Naive B cell (primary cell): ENCODE measurements at regions not wholly inside any gene's neighbourhood (a gene's known extent, or its start where the extent isn't known, plus 50 kb on each side); places are given as distances from the start of the nearest gene placed in this dataset.

Experiments used
- ATAC-seq, 2 donors: fragments of 150-1000 bp; cut with Tn5 transposase; 2 replicates each; pipeline ENCODE4 v1.10.0; 2021; ENCODE audit warnings: low read depth in 2 of 2, mild to moderate bottlenecking in 2 of 2, moderate library complexity in 2 of 2
- DNase-seq: peaks from one replicate; pipeline ENCODE4 v3.0.0; 2022
- H3K27ac Mint-ChIP-seq, 6 donors: one replicate each; pipeline ENCODE4 v1.8.0; 2020 to 2022; ENCODE audit warnings: mild to moderate bottlenecking in 6 of 6, mixed read lengths in 6 of 6, moderate library complexity in 5 of 6, inconsistent platforms in 2 of 6
- H3K27me3 Mint-ChIP-seq, 3 donors: one replicate each; pipeline ENCODE4 v1.8.0; 2021 to 2022; ENCODE audit warnings: mixed read lengths in 3 of 3, mild to moderate bottlenecking in 1 of 3
- H3K36me3 Mint-ChIP-seq, 2 donors: one replicate each; pipeline ENCODE4 v1.8.0; 2020 to 2022; ENCODE audit warnings: mixed read lengths in 2 of 2, inconsistent platforms in 1 of 2, mild to moderate bottlenecking in 1 of 2
- H3K4me1 Mint-ChIP-seq, 3 donors: one replicate each; pipeline ENCODE4 v1.8.0; 2020 to 2022; ENCODE audit warnings: mixed read lengths in 3 of 3, inconsistent platforms in 1 of 3, mild to moderate bottlenecking in 1 of 3, moderate library complexity in 1 of 3
- H3K4me3 Mint-ChIP-seq, 8 donors: one replicate each; pipeline ENCODE4 v1.8.0; 2020 to 2022; ENCODE audit warnings: mild to moderate bottlenecking in 8 of 8, mixed read lengths in 8 of 8, moderate library complexity in 8 of 8, inconsistent platforms in 2 of 8
- H3K9me3 Mint-ChIP-seq, 7 donors: one replicate each; pipeline ENCODE4 v1.8.0; 2020 to 2022; ENCODE audit warnings: mixed read lengths in 7 of 7, mild to moderate bottlenecking in 5 of 7, inconsistent platforms in 2 of 7, moderate library complexity in 1 of 7

- no peaks in the 10 kb centered on the region for H3K27me3 Mint-ChIP-seq
- H3K4me1 Mint-ChIP-seq = no peaks in the 10 kb centered on the region
- peaks cover 0 to 17% (median 2%) of the 10 kb centered on the region in 7 donors for H3K9me3 Mint-ChIP-seq
- H3K27ac Mint-ChIP-seq = no peak overlapping the region
- DNase-seq (no peak), ATAC-seq (no peak)
- no peaks in the 10 kb centered on the region for H3K36me3 Mint-ChIP-seq
- H3K4me3 Mint-ChIP-seq = no peak overlapping the region
These were observed 106.6 kb upstream of the PCDH18 start for GRCh38 chr4:137638934-137639333.

DNA sequence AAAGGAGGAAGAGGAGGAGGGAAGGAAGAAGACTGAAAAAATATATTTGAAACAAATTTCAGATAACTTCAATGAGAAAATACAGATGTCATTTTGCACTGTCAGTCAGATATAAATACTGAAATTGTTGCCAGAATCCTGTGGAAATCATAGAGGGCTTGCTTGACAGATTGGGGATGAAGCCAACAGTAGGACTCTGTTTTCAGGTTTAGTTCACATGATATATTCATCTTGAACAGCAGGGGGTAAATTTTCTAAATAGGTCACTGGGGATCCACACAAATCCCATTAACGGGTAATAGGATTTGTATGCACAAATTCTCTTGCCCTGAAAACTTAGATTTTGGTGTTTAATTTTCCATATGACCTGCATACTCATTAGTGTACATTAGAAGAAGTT, 103.3 kb upstream of the PCDH18 start:
- H3K4me1 Mint-ChIP-seq = no peaks in the 10 kb centered on the region
- H3K4me3 Mint-ChIP-seq = no peak overlapping the region
- ATAC-seq (no peak), DNase-seq (no peak)
- no peaks in the 10 kb centered on the region for H3K36me3 Mint-ChIP-seq
- H3K27ac Mint-ChIP-seq = no peak overlapping the region
- H3K9me3 Mint-ChIP-seq = peaks cover 0 to 17% (median 0%) of the 10 kb centered on the region in 7 donors
- no peaks in the 10 kb centered on the region for H3K27me3 Mint-ChIP-seq

DNA sequence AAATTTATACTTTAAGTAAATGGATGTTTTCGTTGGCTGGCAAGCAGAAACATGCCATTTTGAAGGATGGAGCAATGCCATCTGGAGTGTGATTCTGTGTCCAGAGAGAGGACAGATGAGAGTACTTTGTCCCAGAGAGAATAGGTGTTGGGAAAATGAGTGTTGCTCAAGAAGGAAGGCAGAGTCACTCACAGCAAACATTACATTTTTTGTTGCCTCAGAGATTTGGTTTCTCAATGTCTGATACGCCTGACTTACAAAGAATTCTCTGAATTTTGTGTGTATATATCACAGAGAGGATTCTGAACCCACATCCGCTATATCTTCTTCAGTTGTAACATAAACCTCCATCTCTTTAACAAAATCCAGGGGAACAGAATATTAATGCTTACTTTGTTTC, 102.8 kb upstream of the PCDH18 start:
- Mint-ChIP-seq H3K27me3 (no peaks in the 10 kb centered on the region), H3K4me1 (no peaks in the 10 kb centered on the region), H3K4me3 (no peak overlapping the region), H3K9me3 (peaks cover 0 to 17% (median 0%) of the 10 kb centered on the region in 7 donors), H3K27ac (no peak overlapping the region), H3K36me3 (no peaks in the 10 kb centered on the region)
- DNase-seq (no peak), ATAC-seq (no peak)

DNA sequence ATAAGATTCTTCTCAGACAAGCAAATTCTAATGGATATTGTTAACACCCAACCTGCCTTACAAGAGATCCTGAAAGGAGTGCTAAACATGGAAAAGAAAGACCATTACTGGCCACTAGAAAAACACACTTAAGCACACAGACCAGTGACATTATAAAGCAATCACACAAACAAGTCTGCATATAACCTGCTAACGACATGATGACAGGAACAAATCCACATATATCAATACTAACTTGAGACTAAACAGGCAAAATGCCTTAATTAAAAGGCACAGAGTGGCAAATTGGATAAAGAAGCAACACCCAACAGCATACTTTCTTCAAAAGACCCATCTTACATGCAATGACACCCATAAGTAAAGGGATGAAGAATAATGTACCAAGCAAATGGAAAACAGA, 100.5 kb upstream of the PCDH18 start:
- H3K9me3 Mint-ChIP-seq = peaks cover 0 to 9% (median 0%) of the 10 kb centered on the region in 7 donors
- H3K27ac Mint-ChIP-seq = no peak overlapping the region
- ATAC-seq (no peak), DNase-seq (no peak)
- H3K27me3 Mint-ChIP-seq = no peaks in the 10 kb centered on the region
- no peaks in the 10 kb centered on the region for H3K4me1 Mint-ChIP-seq
- H3K4me3 Mint-ChIP-seq = no peak overlapping the region
- H3K36me3 Mint-ChIP-seq = no peaks in the 10 kb centered on the region

DNA sequence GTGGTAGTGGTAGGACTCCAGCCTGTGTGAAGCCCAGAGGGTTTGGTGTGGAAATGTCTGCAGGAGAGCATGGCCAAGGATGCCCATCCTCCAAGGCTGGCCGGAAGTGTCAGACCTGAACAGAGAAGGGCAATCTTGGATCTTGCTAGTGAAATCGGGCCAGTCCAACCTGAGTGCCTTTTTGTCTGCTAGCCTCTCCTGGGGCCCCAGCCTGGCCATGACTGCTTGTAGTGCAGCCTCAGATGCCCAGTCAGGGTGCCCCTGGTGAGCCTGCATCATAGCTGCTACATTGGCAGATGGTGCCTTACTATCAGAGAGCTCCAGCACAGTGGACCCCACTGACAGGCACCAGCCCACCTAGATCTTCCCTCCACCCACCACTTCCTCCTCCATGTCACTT, 99.3 kb upstream of the PCDH18 start:
- no peak overlapping the region for H3K27ac Mint-ChIP-seq
- H3K27me3 Mint-ChIP-seq = no peaks in the 10 kb centered on the region
- no peaks in the 10 kb centered on the region for H3K36me3 Mint-ChIP-seq
- DNase-seq (no peak), ATAC-seq (no peak)
- no peak overlapping the region for H3K4me3 Mint-ChIP-seq
- no peaks in the 10 kb centered on the region for H3K4me1 Mint-ChIP-seq
- peaks cover 0 to 9% (median 0%) of the 10 kb centered on the region in 7 donors for H3K9me3 Mint-ChIP-seq

DNA sequence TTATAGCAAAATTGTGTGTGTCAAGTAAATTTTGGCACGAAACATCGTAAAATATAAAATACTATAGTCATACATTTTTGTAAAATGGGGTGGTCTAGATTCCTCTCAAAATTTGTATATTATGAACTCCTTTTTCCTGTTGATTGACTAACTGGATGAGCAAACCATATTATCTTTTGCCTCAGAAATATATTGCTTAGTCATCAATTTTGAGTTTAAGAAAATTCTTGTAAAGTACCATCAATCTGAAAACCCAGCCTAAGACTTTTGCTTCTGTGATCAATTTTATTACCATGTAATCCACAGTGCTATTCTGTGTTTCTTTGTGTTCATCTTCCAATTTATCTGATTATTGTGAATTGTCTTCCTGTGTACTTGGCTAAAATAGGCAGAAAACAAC, 98.0 kb upstream of the PCDH18 start:
- Mint-ChIP-seq H3K27ac (no peak overlapping the region), H3K4me3 (no peak overlapping the region), H3K36me3 (no peaks in the 10 kb centered on the region), H3K4me1 (no peaks in the 10 kb centered on the region), H3K9me3 (peaks cover 0 to 2% (median 0%) of the 10 kb centered on the region in 7 donors), H3K27me3 (no peaks in the 10 kb centered on the region)
- ATAC-seq = no peak
- DNase-seq = no peak

DNA sequence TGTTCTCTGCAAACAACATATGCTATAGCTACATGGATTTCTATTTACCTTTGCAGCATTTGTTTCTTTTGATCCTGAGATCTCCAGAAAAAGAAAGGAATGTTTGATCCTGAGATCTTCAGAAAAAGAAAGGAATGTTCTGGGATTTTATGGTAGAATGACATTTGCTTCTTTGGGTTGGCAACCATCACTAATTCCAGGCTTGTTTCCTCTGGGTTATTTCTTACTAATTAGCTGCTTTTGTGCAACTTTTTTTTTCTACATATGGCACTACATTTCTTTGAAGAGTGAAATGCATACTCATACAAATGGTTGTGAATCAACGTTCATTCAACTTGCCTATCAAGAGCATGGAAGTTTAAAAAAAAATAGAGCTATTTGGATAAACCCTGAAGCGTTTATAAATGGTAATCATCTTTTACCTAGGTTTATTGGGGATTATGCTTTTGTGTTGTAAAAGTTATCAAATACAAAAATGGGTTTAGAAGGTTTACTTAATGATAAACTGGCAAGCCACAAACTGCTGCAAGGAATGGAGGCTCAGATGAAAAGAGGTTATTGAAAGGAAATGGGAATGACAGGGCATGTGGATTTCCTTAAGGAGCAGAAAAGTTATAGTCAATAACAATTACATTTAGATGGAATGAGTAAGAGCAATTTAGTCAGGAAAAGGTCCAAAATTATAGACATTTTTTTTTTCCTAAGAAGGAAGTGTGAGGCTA, 95.6 kb upstream of the PCDH18 start:
- Mint-ChIP-seq H3K9me3 (no peaks in the 10 kb centered on the region), H3K36me3 (no peaks in the 10 kb centered on the region), H3K4me1 (no peaks in the 10 kb centered on the region), H3K27ac (no peak overlapping the region), H3K27me3 (no peaks in the 10 kb centered on the region), H3K4me3 (no peak overlapping the region)
- ATAC-seq = no peak
- DNase-seq = no peak

- Mint-ChIP-seq H3K27me3 (no peaks in the 10 kb centered on the region), H3K9me3 (no peaks in the 10 kb centered on the region), H3K36me3 (no peaks in the 10 kb centered on the region), H3K4me1 (no peaks in the 10 kb centered on the region), H3K4me3 (no peak overlapping the region), H3K27ac (no peak overlapping the region)
- ATAC-seq (no peak), DNase-seq (no peak)
These were observed 94.8 kb upstream of the PCDH18 start for GRCh38 chr4:137626942-137627738.

DNA sequence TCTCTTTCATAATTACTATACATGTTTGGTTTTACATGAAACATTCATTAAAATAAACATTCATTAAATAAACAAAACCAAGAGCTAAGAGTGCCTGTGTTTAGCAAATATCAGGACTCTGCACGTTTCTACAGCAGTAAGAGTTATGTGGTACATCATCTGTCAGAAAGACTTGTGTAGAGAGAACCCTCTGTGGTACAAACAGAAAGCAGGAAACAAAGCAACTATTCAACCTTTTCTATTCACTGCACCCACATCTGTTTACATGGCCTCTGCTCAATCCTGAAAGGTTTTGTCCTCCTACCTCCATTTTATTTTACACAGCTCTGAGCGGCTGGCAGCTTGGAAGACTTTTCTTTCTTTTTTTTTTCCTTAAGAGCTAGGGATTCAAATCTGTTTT, 90.7 kb upstream of the PCDH18 start:
- DNase-seq (no peak), ATAC-seq (no peak)
- H3K27ac Mint-ChIP-seq = no peak overlapping the region
- H3K4me1 Mint-ChIP-seq = no peaks in the 10 kb centered on the region
- no peaks in the 10 kb centered on the region for H3K36me3 Mint-ChIP-seq
- no peak overlapping the region for H3K4me3 Mint-ChIP-seq
- H3K27me3 Mint-ChIP-seq = no peaks in the 10 kb centered on the region
- H3K9me3 Mint-ChIP-seq = peaks cover 0 to 5% (median 0%) of the 10 kb centered on the region in 7 donors

DNA sequence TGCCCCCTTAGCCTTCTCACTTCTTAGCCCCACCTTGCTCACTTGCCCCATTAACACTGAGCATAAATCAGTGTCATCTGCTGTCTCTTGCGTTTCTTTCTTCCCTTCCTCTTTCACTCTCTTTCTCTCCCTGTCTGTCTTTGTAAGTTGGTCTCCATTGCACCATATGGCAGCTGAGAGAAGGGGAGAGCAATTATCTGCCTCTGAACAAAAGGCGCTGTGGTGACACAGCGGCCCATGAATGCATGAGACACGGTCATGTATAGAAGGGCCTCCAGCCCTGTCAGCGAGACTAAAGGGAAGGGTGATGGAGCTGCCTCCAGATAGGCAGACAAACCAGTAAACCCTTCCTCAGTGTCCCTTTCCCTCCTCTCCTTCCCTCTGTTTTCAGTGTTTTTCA, 88.8 kb upstream of the PCDH18 start:
- Mint-ChIP-seq H3K27me3 (no peaks in the 10 kb centered on the region), H3K4me1 (no peaks in the 10 kb centered on the region), H3K36me3 (no peaks in the 10 kb centered on the region), H3K27ac (no peak overlapping the region), H3K9me3 (peaks cover 0 to 5% (median 0%) of the 10 kb centered on the region in 7 donors), H3K4me3 (no peak overlapping the region)
- ATAC-seq (no peak), DNase-seq (no peak)

DNA sequence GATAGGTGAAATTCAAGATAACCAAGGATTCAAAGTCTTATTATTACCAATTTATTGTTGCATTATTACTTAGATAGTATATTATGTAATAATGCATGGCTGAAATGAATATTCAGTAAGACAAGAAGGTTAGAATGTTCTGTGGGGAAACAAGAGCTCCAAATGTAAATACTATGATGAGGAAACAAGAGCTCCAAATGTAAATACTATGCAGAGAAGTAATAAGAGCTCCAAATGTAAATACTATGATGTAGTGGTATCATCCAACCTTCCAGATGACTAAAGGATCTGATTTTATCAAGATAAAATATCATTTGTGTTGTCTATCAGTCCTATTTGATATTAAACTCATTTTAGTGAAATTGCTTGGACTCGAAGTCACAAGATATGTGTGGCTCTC, 82.2 kb upstream of the PCDH18 start:
- Mint-ChIP-seq H3K27ac (no peak overlapping the region), H3K27me3 (no peaks in the 10 kb centered on the region), H3K4me1 (no peaks in the 10 kb centered on the region), H3K36me3 (no peaks in the 10 kb centered on the region), H3K9me3 (peaks cover 0 to 6% (median 0%) of the 10 kb centered on the region in 7 donors), H3K4me3 (no peak overlapping the region)
- ATAC-seq = no peak
- DNase-seq = no peak

GRCh38 chr4:137611998-137612700, 79.9 kb upstream of the PCDH18 start:
- H3K9me3 Mint-ChIP-seq = peaks cover 0 to 2% (median 0%) of the 10 kb centered on the region in 7 donors
- no peak for ATAC-seq
- no peak overlapping the region for H3K27ac Mint-ChIP-seq
- H3K27me3 Mint-ChIP-seq = no peaks in the 10 kb centered on the region
- no peak for DNase-seq
- H3K4me3 Mint-ChIP-seq = no peak overlapping the region
- no peaks in the 10 kb centered on the region for H3K4me1 Mint-ChIP-seq
- H3K36me3 Mint-ChIP-seq = no peaks in the 10 kb centered on the region

DNA sequence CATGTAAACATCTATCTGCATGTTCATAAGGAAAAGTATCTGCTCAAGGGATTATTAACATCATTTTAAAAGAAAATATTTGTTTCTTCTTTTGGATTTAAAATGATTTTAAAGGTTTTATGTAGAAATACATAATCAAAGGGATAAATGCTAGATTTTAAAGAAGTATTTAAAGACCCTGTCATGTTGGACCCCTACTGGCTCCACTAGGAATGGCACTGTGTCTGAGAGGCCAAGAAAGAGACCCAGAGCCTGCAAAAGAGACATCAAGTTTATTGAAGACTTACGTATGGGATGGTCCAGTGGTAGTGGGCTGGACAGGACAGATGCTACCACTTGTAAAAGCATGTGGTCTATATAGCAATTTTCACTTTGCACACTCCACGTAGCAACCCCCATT, 78.7 kb upstream of the PCDH18 start:
- H3K4me3 Mint-ChIP-seq = no peak overlapping the region
- no peak for DNase-seq
- H3K36me3 Mint-ChIP-seq = no peaks in the 10 kb centered on the region
- no peak overlapping the region for H3K27ac Mint-ChIP-seq
- H3K4me1 Mint-ChIP-seq = no peaks in the 10 kb centered on the region
- H3K9me3 Mint-ChIP-seq = peaks cover 0 to 2% (median 0%) of the 10 kb centered on the region in 7 donors
- no peak for ATAC-seq
- no peaks in the 10 kb centered on the region for H3K27me3 Mint-ChIP-seq
